ENCODE measurements at regions not wholly inside any gene's neighbourhood (a gene's known extent, or its start where the extent isn't known, plus 50 kb on each side); places are given as distances from the start of the nearest gene placed in this dataset.

DNA sequence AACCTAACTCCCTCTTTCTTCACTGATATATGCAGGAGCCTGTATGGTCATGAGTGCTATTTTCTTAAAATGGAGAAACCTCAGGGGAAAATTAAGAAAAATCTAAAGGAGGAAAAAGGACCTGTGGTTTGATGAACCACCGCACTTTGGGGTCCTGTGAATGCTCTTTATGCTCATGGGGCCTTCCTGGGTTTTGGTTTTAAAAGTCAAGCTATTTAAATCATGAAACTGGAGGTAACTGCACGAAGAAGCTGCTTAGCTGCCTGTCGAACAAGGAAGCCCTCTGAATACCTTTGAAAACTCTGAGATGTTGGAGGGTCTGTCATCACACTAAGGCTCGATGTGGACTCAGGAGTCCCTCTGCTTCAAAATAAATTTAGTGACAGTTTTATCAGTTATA, 564.5 kb upstream of the ADAMTS16 start:
- TF ChIP-seq POLR2A (IDR thresholded peaks at IDR 0.05), result no peak
- TF ChIP-seq, protein P1, sequence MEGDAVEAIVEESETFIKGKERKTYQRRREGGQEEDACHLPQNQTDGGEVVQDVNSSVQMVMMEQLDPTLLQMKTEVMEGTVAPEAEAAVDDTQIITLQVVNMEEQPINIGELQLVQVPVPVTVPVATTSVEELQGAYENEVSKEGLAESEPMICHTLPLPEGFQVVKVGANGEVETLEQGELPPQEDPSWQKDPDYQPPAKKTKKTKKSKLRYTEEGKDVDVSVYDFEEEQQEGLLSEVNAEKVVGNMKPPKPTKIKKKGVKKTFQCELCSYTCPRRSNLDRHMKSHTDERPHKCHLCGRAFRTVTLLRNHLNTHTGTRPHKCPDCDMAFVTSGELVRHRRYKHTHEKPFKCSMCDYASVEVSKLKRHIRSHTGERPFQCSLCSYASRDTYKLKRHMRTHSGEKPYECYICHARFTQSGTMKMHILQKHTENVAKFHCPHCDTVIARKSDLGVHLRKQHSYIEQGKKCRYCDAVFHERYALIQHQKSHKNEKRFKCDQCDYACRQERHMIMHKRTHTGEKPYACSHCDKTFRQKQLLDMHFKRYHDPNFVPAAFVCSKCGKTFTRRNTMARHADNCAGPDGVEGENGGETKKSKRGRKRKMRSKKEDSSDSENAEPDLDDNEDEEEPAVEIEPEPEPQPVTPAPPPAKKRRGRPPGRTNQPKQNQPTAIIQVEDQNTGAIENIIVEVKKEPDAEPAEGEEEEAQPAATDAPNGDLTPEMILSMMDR (IDR thresholded peaks at IDR 0.05), result no peak
